Parathyroid adenoma (tissue), 2 donors: ENCODE measurements at regions not wholly inside any gene's neighbourhood (a gene's known extent, or its start where the extent isn't known, plus 50 kb on each side); places are given as distances from the start of the nearest gene placed in this dataset.

Experiments
- H2AFZ ChIP-seq: fragments of 300-600 bp; sonication (generic); one replicate; pipeline ENCODE4 v1.7.0; 2017; ENCODE audit warnings: antibody characterized with exemption, mild to moderate bottlenecking
- H3K27ac ChIP-seq: fragments of 300-600 bp; sonication (generic); one replicate; pipeline ENCODE4 v1.7.0; 2017
- H3K27me3 ChIP-seq: fragments of 300-600 bp; sonication (generic); one replicate; pipeline ENCODE4 v1.7.0; 2017; ENCODE audit warnings: low read length; ENCODE audit not compliant: control insufficient read depth, insufficient read depth
- H3K36me3 ChIP-seq: fragments of 300-600 bp; sonication (generic); one replicate; pipeline ENCODE4 v1.7.0; 2017; ENCODE audit warnings: low read length; ENCODE audit not compliant: control insufficient read depth, insufficient read depth
- H3K4me1 ChIP-seq: fragments of 300-600 bp; sonication (generic); one replicate; pipeline ENCODE4 v1.7.0; 2017; ENCODE audit warnings: control low read depth
- H3K4me2 ChIP-seq: fragments of 300-600 bp; sonication (generic); one replicate; pipeline ENCODE4 v1.7.0; 2017; ENCODE audit warnings: low read length
- H3K4me3 ChIP-seq: fragments of 300-600 bp; sonication (generic); one replicate; pipeline ENCODE4 v1.7.0; 2017; ENCODE audit warnings: low read depth, low read length
- H3K79me2 ChIP-seq: fragments of 300-600 bp; sonication (generic); one replicate; pipeline ENCODE4 v1.7.0; 2017; ENCODE audit warnings: control low read depth
- H3K9ac ChIP-seq: fragments of 300-600 bp; sonication (generic); one replicate; pipeline ENCODE4 v1.7.0; 2017; ENCODE audit warnings: mild to moderate bottlenecking
- H3K9me3 ChIP-seq: fragments of 300-600 bp; sonication (generic); one replicate; pipeline ENCODE4 v1.7.0; 2017; ENCODE audit warnings: low read length; ENCODE audit not compliant: control insufficient read depth
- TF ChIP-seq, protein P1 (sequence below): fragments of 300-600 bp; sonication (generic); IDR thresholded peaks from one replicate; pipeline ENCODE4 v1.7.0; 2017; ENCODE audit warnings: antibody characterized with exemption, mild to moderate bottlenecking
- donor health status: primary hyperparathyroidism.

DNA sequence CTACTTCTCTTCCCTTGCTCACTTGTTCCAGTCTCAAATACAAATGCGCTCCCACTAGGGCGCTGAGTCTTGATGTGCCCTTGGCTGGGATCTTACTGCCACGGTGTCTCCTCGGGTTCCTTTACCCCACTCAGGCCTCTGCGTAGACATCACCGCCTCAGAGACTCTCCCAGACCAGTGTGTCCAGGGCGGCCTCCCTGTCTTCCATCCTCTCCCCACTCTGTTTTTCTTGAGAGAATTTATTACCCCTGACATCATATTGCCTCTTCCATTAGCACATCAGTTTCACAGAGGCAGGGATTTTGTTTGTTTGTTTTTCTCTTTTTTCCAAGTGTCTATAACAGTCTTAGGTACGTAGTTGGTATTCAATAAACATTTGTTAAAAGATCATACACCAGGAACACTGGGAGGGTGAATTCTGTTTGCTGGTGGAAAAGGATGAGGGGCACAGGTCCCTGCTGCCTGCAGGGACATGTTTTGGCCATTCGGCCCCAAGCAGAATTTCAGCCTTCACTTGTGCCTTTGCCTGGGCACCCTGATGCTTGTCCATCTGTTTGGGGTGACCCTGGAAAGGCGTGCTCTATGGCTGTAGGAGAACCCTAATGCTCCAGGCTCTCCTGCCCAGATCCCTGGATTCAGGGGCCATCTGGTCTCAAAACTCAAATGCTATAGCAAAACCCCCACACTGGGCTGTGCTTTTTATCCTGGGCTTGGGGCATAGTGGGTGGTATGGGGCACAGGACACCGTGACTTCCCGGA, 55.0 kb downstream of the RPL37A start:
- TF ChIP-seq, protein P1, sequence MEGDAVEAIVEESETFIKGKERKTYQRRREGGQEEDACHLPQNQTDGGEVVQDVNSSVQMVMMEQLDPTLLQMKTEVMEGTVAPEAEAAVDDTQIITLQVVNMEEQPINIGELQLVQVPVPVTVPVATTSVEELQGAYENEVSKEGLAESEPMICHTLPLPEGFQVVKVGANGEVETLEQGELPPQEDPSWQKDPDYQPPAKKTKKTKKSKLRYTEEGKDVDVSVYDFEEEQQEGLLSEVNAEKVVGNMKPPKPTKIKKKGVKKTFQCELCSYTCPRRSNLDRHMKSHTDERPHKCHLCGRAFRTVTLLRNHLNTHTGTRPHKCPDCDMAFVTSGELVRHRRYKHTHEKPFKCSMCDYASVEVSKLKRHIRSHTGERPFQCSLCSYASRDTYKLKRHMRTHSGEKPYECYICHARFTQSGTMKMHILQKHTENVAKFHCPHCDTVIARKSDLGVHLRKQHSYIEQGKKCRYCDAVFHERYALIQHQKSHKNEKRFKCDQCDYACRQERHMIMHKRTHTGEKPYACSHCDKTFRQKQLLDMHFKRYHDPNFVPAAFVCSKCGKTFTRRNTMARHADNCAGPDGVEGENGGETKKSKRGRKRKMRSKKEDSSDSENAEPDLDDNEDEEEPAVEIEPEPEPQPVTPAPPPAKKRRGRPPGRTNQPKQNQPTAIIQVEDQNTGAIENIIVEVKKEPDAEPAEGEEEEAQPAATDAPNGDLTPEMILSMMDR = no peak
- no peak overlapping the region for H3K4me2 ChIP-seq
- H3K27me3 ChIP-seq = no peaks in the 10 kb centered on the region
- no peaks in the 10 kb centered on the region for H3K9me3 ChIP-seq
- no peak overlapping the region for H3K27ac ChIP-seq
- no peak overlapping the region for H2AFZ ChIP-seq
- H3K4me1 ChIP-seq = no peaks in the 10 kb centered on the region
- H3K4me3 ChIP-seq = no peak overlapping the region
- no peaks in the 10 kb centered on the region for H3K79me2 ChIP-seq
- no peak overlapping the region for H3K9ac ChIP-seq
- no peaks in the 10 kb centered on the region for H3K36me3 ChIP-seq

DNA sequence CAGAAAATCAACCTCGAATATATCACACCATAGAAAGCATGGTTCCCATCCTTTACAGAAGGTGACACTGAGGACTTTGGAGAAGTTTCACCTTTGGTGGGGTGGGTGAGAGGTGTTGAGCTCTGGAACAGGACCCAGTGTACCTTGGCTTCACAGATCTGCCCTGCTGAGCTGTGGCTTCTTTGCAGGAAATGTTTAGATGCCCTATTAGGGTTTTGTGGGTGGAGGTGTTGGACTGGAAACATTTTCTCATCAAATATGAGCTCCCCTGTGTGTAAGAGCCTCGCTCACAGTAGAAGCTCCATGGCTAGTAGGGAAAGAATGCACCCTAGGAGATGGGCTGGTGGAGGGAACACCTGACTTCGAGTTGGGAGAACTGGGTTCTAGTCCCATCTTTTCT, 55.6 kb downstream of the RPL37A start:
- H3K27me3 ChIP-seq = no peaks in the 10 kb centered on the region
- no peaks in the 10 kb centered on the region for H3K4me1 ChIP-seq
- no peak overlapping the region for H3K4me3 ChIP-seq
- no peak overlapping the region for H3K9ac ChIP-seq
- H3K79me2 ChIP-seq = no peaks in the 10 kb centered on the region
- no peaks in the 10 kb centered on the region for H3K9me3 ChIP-seq
- TF ChIP-seq, protein P1 = no peak
- no peak overlapping the region for H3K4me2 ChIP-seq
- H3K36me3 ChIP-seq = no peaks in the 10 kb centered on the region
- H3K27ac ChIP-seq = no peak overlapping the region
- no peak overlapping the region for H2AFZ ChIP-seq

DNA sequence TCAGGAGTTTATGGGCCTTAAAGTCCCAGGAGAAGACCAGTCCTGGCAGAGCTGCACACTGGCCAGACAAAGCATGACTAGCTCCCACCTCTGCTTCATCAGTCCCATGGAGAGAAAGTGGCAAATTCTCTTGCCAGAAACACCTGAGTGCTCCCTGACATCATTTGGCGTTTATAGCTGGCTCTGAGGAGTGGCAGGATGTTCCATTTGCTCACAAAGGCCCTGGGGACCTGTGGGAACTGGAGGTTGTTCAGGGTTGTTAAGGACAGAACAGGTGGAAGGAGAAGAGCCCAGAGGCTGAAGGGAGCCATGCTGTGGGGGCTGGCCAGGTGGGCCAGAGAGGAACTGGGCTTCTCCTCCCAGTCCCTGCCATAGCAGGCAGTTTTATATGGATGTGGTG, 56.1 kb downstream of the RPL37A start:
- no peaks in the 10 kb centered on the region for H3K36me3 ChIP-seq
- H3K4me2 ChIP-seq = no peak overlapping the region
- no peaks in the 10 kb centered on the region for H3K4me1 ChIP-seq
- H3K79me2 ChIP-seq = no peaks in the 10 kb centered on the region
- H3K27ac ChIP-seq = no peak overlapping the region
- H3K4me3 ChIP-seq = no peak overlapping the region
- TF ChIP-seq, protein P1 = no peak
- H2AFZ ChIP-seq = no peak overlapping the region
- no peak overlapping the region for H3K9ac ChIP-seq
- no peaks in the 10 kb centered on the region for H3K9me3 ChIP-seq
- no peaks in the 10 kb centered on the region for H3K27me3 ChIP-seq

DNA sequence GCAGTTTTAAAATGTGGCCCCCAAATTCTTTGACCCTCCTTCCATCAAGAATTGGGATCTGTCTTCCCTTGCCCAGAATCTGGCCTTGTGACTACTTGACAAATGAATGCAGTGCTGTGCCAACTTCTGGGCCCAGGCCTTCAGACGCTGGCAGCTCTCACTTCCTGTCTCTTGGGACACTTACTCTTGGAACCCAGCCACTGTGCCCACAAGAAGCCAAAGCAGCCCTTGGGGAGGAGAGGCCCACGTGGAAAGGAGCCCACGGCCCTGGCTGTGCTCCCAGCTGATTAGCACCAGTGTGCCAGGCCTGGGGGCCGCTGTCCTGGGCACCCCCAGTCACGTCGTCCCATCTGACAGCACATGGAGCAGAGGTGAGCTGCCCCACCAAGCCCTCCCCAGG, 56.6 kb downstream of the RPL37A start:
- H3K4me2 ChIP-seq = no peak overlapping the region
- H3K4me3 ChIP-seq = no peak overlapping the region
- H3K9ac ChIP-seq = no peak overlapping the region
- no peaks in the 10 kb centered on the region for H3K27me3 ChIP-seq
- H3K9me3 ChIP-seq = no peaks in the 10 kb centered on the region
- H3K27ac ChIP-seq = no peak overlapping the region
- H3K36me3 ChIP-seq = no peaks in the 10 kb centered on the region
- H3K4me1 ChIP-seq = no peaks in the 10 kb centered on the region
- H3K79me2 ChIP-seq = no peaks in the 10 kb centered on the region
- H2AFZ ChIP-seq = no peak overlapping the region
- TF ChIP-seq, protein P1 = no peak

DNA sequence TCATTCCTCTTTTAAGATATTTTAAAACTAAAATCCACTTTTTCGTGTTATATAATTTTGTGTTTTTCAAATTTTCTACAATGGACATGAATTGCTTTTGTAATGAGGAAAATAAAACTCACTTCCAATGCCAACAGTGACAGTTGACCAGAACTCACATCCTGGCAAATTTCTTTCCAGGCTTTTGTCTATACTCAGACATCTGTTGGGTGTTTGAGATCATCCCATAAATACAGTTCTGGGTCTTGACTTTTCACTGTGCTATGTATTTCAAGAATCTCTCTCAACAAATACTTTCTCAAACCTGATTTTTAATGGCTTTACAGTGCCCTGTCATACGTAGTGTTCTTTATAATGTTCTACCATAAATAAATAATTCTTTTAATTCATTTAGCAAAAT, 57.6 kb downstream of the RPL37A start:
- no peaks in the 10 kb centered on the region for H3K27me3 ChIP-seq
- H3K36me3 ChIP-seq = no peaks in the 10 kb centered on the region
- H3K4me1 ChIP-seq = no peaks in the 10 kb centered on the region
- no peak overlapping the region for H3K4me2 ChIP-seq
- H3K9ac ChIP-seq = no peak overlapping the region
- no peak overlapping the region for H3K4me3 ChIP-seq
- no peaks in the 10 kb centered on the region for H3K9me3 ChIP-seq
- H3K79me2 ChIP-seq = no peaks in the 10 kb centered on the region
- TF ChIP-seq, protein P1 = no peak
- no peak overlapping the region for H3K27ac ChIP-seq
- no peak overlapping the region for H2AFZ ChIP-seq
